Mucosa of gallbladder (tissue), 1 donor: ENCODE measurements at regions not wholly inside any gene's neighbourhood (a gene's known extent, or its start where the extent isn't known, plus 50 kb on each side); places are given as distances from the start of the nearest gene placed in this dataset.
"Not testable (repeated sequence)": the region's sequence is repeated elsewhere in the genome, so short reads cannot be mapped to it uniquely, and the experiment has no call there.

ENCODE experiments used
- DNase-seq: peaks from one replicate; pipeline ENCODE4 v3.0.0-alpha.2; 2020; ENCODE audit warnings: low spot score
- donor health status: DM: no; HTN: no; CAD: no.

DNA sequence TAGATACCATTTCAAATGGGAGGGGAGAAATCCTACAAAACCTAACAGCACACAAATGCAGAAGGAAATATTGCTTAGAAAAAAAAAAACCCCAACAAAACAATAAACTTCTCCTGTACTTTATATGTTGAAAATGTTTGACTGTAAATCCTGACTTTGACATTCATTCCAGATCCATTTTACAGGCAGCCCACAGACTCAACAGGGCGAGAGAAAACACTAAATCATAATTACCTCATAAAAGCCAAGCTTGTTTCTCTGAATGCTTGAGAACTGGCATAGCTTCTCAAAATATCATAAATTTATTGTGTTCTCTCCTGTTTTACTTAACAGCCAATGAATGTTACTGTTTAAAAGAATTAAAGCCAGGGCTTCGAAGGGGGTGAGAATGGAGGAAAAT is 273.2 kb downstream of the CD83 start:
- no peak for DNase-seq

DNA sequence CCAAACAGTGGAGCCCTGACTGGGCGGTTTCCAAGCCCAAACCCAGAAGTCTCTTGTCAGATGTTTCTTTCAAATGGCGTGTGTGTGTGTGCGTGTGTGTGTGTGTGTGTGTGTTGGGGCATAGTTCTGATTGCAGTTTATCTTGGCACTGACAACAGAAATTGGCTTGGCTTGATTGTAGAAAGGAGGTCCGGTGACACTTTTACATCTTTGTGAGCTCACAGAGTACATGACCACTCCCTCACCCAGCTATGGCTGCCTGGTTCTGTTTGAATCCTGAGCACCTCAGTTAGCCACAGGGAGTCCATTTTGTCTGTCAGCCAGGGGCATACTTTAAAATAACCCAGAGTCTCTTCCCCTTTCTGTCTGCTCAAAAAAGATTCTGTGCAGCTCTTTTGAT is 276.3 kb downstream of the CD83 start:
- DNase-seq = no peak

DNA sequence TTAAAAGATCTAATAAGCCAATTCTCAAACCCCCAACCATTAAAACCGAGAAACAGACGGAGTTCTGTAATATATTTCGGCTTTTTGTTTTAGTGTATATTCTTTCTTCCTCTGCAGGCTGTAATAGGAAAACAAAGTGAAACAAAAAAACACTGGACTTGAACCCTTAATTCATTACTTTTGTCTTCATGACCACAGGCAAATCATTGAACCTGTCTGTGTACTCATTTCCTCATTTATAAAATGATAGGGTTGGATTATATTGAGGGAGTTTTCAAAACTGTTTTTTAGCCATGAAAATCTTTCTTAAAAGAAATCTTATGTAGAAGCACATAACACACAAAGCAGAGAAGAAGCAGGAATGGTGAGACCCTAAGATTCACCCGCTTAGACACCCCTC is 278.8 kb downstream of the CD83 start:
- DNase-seq = no peak

DNA sequence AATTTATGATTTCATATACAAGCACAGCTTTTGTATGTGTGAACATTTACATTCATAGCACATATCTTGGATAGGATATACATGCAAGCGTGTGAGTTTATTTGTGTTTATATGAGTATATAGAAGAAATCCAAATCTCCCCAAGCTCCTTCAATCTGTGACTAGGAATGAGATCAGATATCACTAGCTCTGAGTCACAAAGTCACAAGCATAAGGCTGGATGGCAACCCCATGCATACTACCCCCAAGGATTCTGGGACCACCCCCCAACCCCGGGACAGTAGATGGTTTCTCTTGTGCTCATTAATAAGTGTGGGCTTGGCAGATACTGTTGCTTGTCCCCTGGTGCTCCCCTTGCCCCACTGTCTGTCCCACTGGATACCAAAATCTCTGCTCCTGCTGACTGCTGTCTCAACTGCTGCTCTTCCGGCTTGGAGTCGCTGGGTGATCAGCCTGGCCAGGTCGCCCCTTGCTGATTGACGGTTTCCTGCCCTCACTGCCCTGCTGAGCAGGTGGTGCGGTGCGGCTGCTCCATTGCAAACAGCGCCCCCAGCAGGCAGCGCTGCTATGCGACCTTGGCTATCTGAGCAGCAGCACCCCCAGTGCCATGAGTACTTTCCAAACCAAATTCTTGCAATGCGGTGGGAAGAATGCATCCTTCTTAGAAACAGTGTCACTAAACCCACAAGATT is 279.4 kb downstream of the CD83 start:
- no peak for DNase-seq

DNA sequence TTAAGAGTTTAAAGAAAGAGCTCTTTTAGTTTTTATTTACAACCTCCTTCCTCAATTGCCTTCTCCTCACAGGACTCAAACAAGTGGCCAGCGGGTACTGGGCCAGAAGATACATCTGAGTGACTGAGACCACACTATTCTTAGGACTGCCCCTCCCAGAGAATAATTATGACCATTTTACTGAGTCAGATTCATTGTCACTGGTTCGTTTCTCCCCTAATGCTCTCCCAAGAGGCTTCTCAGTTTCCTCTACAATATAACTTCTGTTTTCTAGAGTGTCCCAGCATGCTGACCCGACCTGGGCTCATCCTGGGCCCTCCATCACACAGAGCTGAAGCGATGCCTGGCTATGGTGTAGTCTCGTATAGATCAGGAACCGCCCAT is 279.9 kb downstream of the CD83 start:
- DNase-seq = no peak

DNA sequence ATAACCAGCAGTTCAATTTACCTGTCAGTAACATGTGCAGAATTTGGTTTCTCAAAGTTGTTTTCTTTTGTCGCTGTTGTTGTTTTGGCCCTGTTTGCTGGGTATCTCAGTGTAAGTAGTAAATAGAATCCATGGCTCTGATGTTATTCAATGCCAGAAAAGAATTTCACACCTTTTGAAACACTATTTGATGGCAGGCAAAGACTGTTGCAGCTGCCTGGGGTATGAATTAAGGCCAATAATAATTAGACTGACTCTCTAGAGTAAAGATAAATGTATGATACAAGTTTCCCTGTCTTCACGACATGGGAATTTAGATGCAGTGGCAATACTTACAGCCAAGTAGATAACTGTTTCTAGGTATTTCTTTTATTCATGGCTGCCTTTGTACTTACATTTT is 281.4 kb downstream of the CD83 start:
- no peak for DNase-seq

DNA sequence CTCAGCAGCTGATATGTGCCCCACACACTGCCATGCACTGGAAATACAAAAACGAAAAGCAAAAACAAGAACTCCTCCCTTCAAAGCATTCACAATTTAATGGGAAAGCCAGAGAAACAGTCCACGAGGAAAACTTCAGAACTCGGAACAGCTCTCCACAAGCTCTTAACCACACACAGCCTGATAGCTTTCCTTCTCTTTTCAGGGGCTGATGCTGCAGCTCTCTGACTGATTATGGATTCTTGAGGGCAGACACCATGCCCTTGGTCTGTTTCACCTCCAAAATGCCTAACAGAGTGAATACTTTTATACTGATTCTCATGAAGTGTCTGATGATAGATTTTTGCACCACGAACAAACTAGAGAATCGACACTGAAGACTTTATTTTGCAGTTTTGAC is 282.1 kb downstream of the CD83 start:
- DNase-seq = no peak

DNA sequence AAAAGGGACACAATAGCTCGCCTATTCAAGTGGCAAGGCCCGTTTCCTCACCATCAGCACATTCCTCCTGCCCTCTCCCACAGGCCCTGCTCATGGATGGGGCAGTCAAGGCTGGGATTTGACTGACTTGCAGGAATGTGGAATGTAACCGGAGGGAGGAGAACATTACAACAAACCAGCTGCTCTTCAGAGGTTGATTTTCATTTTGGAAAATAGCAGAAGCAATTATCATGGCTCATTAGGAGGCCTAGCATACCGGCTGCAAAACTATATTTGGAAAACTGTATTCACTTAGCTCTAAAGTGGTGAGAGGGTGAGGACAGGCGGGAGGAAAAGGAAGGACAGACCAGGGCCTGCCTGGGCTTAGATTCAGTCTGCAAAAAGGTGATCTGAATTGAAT is 283.7 kb downstream of the CD83 start:
- no peak for DNase-seq

DNA sequence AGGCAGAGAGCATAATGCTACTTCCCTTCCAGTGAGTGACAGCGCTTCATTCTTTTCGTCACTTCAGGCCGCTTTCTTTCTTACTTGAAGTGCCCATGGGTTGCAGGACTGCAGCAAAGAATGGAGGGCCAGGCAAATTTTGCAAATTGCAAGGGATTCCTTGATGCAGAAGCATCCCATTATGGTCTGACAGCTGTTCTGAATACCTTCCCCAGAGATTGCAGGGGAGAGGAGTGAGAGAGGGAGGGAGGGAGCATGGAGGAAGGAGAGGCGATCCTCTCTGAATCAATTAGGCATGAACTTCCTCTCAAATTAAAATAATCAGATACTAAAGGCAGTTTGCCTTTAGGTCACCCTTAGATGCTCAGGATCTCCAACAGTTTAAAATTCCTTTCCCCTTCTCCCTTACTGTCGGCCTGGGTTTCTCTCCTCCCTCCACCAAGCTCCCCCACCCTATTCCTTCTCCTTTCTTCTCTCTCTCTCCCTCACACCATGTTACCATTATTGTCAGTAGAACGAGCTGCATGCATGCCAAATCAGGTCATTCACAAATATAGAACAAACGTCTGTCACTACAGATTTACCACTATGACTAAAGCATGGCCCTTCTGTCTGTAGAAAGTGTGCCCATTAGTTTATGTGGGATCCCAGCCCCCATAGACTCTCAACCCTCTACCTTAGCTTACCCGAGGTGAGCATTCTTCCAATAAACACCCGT is 289.2 kb downstream of the CD83 start:
- DNase-seq = no peak

DNA sequence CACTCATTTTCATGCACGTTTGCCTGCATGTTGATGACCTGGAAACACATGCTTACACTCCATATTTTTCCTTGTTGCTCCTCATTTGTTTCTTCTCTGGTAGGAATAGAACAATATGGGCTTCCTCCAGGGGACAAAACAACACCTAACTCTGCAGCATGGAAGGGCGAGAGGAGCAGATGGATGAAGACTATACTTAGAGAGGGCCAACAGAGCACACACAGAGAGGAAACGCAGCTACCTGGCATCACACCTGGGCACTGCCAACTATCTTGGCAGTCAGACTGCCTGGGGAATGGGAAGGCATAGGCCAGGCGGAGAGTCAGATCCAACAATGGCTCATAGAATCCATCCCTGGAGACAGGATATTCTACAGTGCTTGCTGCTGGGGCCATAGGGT is 290.9 kb downstream of the CD83 start:
- no peak for DNase-seq

DNA sequence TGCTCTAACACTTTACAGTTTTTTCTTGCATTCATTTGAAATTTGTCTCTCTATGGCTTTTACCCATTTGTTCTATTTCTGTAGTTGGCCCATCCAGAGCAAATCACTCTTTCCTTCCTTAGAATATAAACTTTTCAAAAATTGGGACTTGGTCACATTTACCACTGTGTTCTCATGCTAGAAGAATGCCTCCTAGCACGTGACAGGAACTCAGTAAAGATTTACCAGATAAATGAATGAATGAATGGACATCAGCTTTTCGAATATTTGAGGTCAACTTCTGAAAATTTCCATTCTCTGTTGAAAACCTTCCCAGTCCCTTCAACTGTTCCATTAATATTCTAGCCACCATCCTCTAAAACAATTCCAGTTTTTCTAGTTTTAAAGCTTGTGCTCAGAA is 294.5 kb downstream of the CD83 start:
- no peak for DNase-seq

DNA sequence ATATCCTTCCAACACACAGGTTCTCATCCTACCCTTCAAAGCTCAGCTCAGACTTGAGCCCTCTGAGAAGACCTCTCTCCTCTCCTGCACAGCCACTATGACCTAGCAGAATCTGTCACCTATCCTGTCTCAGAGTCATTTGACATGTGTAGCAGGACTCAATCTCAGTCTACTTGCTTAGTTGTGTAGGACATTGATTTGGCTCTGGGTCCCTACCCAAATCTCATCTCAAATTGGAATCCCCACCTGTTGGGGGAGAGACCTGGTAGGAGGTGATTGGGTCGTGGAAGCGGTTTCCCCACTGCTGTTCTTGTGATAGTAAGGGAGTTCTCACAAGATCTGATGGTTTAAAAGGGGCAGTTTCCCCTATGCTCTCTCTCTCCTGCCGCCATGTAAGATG is 297.9 kb downstream of the CD83 start:
- DNase-seq = no peak

DNA sequence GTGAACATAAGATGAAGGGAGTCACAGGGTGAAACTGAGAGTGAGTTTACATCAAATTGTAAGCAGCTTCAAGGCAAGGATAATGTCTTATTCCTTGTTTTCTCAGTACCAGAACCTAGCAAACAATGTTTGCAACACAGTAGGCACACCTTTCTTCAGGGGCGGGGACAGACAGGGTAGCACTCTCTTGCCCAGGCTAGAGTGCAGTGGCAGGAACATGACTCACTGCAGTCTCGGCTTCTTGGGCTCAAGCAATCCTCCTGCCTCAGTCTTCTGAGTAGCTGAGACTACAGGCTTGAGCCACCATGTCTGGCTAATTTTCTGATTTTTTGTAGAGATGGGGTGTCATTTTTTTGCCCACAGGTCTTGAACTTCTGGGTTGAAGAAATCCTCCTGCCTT is 299.8 kb downstream of the CD83 start:
- no peak for DNase-seq

DNA sequence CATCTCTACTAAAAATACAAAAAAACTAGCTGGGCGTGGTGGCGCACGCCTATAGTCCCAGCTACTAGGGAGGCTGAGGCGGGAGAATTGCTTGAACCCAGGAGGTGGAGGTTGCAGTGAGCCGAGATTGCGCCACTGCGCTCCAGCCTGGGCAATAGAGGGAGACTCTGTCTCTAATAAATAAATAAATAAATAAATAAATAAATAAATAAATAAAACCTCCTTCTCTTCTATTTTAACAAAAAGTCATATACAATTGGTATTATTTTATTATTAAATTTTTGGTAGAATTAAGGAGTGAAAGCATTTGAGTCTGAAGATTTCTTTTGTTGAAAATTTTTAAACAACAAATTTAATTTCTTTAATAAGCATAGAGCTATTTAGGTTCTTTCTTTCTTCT is 301.7 kb downstream of the CD83 start:
- not testable (repeated sequence) for DNase-seq

DNA sequence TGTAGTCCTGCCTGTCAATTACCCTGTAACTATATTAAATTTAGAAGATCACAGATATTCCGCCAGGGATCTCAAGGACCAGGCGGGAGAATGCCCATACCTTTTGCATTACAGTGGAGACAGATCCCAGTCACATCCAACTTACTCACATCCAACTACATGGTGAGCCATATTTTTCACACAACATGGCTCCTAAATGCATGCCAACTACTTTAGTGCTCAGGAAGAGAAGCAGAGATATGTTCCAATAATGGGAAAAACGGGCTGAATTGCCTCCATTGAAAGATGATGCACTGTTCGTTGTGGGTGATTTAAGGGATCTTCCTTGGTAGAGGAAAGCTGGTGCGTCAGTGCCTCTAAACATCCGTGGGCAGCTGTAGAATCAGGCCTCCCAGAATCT is 304.5 kb downstream of the CD83 start:
- DNase-seq = no peak

DNA sequence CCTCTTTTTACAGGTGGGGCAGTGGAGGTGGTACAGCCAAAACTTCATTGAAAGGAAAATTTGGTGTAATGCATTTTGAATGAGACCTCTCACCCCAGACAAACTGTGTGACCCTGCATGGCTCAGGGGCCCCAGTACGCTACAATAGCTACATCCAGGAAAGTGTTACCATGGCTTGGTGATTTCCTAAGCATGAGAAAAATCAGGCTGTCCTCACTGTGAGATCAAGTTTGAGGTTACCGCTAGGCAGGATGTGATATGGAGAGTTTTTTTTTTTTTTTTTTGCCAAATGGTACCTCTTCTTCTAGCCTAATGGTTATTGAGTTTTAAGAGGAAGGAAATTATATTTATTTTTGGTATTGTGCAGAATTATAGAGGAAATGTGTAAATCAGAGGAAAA is 305.3 kb downstream of the CD83 start:
- DNase-seq = no peak

DNA sequence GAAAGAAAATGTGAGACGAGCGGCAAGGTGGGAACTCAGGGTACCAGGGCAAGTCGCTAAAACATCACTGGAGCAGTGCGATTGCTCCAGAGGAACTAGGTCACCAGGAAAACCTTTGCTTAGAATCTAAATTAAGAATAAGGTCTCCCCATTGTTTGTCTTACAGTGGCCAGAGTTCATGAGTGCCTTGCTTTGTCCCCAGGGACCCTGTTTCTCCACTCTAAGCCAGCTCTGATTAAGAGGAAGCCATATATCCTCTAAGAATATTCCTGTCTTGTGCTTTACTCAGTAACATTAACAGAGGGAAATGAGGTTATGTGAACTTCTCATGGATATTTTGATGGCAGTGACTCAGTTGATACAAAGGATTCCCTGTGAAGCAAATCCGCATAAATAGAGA is 305.8 kb downstream of the CD83 start:
- no peak for DNase-seq

DNA sequence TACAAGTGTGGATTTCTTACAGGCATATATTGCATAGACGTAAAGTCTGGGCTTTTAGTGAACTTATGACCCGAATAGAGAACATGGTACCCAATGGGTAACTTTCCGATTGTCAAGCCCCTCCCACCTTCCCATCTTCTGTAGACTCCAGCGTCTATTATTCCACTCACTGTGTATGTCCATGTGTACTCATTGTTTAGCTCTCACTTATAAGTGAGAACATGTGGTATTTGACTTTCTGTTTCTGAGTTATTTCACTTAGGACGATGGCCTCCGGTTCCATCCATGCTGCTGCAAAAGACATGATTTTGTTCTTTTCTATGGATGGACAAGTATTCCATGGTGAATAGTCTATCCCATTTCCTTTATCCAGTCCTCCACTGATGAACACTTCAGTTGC is 306.4 kb downstream of the CD83 start:
- DNase-seq = no peak

DNA sequence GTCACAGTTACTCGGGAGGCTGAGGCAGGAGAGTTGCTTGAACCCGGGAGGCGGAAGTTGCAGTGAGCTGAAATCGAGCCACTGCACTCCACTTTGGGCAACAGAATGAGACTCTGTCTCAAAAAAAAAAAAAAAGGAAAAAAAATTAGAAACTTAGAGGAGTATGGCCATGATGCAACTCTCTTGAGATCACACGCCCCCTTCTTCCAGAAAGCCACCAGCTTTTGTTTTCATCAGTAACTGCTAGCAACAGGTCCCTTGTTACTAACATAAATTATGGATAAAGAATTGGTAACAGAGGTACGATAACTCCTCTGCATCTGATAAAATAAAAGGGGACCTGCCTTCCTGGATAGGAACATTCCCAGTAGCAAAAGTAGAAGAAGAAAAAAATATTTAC is 308.2 kb downstream of the CD83 start:
- no peak for DNase-seq

DNA sequence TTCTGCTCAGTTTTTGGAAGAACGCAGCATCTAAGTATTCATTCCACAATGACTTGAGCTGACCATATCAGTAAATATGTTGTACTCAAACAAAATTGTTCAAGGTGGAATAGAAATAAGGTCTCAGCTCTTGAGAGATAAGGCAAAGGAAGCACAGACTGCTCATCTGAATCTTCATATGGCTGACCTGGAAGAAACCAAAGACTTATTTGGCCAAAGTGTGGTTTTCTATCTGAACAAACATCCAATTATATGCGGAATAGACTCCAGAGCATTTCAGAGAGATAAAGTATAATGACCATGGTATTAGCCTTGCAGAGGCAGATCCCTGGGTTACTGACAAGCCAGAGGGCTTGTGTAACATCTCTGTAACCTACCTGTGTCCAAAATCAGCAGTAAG is 308.7 kb downstream of the CD83 start:
- no peak for DNase-seq

DNA sequence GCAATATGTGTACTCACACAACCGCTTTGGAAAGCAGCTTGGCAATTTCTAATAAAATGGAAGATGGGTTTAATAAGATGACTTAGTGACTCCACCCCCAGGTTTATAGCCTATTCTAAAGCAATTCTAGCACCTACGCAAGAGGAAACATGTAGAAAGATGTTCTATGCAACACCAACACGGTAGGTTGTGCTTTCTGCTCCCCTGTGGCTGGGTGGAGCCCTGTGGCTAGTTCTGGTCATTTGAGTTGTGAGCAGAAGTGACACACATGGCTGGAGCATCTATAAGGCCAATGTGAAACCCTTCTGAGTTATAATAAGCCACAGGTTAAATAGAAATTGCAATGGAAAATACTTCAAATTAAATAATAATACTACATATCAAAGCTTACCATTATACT is 310.7 kb downstream of the CD83 start:
- no peak for DNase-seq

DNA sequence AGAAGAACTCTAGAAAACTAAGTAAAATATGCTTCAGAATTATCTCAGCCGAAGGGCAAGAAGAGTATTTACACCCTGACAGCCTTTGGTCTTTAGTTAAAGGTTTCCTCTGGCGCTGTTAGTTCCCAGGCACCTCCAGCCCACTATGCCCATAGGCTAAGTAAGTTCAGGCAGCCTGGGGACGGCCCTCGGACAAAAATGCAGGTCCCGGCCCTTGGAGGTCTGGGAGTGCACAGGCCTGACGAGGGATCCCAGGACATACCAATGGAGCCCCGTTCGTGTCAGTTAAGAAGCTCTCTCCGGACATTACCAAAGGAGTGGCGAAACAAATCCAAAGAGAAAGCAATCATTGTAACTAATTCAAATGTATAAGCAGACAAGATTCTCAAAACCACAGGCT is 311.8 kb downstream of the CD83 start:
- DNase-seq = no peak

DNA sequence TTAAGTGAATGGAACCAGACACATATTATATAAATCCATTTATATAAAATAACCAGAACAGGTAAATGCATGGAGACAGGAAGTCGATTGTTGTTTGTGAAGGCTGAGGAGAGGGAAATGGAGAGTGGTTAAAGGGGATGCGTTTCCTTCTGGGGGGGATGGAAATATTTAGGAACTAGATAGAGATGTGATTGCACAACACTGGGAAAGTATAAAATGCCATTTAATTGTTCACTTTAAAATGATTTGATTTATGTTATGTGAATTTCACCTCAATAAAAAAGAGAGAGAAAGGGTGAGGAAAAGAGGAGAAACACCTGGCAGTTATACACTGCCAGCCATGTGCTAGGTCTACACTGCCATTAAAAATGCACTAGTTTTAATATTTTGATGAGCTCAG is 312.6 kb downstream of the CD83 start:
- DNase-seq = no peak
